Renal cortex interstitium (tissue), 11 donors: ENCODE measurements at regions not wholly inside any gene's neighbourhood (a gene's known extent, or its start where the extent isn't known, plus 50 kb on each side); places are given as distances from the start of the nearest gene placed in this dataset.
"Not testable (repeated sequence)": the region's sequence is repeated elsewhere in the genome, so short reads cannot be mapped to it uniquely, and the experiment has no call there.

Experiments used
- DNase-seq, 11 donors: peaks; one replicate each; pipeline ENCODE4 v3.0.0-alpha.2; 2013; ENCODE audit warnings: low read depth in 9 of 11, low spot score in 4 of 11; ENCODE audit errors: extremely low read depth in 1 of 11

DNA sequence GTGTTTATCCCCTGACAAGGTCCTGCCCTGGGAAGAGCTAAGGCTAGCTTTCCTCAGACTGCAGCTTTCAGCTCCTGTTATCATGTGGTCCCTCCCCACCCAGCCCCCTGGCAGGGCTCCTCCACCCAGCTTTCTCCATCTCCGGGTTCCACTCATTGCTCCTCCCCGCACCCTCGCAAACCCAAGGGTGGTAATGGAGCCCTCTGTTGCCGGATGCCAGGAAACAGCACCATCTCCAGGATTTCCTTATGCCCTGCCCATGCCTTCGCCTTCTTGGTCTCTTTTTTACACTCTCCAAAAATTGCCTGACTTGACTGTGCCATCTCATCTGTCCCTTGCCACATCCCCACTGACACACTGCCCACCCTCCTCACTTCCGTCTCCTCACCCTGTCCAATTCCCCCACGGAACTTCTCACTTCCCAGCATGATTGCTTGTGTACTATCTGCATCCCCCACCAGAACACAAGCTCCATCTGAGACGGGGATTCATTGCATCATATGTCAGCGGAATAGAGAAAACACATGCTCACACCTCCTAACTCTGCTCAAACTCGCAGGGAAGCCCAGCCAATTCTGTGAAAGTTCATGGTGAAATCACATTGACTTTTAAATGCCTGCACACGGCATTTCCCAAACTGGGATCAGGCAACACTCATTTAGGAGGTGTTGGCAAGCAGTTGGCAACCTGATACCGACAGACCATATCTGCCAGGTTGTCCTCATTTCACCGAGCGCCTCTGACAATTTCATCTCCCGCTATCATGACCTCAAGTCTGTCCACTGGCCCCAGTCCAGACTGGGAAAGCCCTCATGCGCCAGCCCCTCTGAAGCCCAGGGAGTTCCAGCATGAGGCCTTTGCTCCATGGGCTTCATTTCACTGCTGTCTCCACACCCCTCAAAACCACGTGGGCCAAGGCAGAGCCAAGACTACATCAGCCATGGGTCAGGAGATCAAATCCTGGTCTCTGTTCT is 201.1 kb downstream of the MATN1 start:
- DNase-seq: no peak

DNA sequence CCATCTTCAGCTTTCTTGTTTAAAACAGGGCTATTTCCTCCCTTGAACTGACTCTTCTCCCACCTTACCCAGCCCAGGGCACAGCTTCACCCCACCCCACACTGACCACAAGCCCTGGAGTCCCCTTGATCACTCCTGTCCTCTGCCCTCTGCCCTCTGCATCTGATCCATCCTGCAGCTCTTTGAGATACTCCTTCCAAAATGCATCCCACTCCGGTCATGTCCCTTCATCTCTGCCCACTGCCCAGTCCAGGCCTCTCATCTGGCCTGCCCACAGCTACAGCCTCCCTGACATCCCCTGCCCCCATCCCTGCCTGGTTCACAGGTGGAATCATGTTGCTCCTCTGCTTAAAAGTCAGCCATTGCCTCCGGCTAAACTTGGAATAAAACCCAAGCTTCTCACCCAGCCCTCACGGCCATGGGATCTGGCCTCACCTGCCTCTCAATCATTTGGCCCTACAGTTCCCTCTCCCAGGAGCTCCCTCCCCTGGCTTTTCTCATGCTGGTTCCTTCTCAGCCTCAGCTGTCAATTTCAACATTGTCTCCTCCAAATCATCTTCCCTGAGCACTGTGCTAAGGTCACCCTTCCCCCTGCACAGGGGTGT is 202.0 kb downstream of the MATN1 start:
- DNase-seq: no peak

DNA sequence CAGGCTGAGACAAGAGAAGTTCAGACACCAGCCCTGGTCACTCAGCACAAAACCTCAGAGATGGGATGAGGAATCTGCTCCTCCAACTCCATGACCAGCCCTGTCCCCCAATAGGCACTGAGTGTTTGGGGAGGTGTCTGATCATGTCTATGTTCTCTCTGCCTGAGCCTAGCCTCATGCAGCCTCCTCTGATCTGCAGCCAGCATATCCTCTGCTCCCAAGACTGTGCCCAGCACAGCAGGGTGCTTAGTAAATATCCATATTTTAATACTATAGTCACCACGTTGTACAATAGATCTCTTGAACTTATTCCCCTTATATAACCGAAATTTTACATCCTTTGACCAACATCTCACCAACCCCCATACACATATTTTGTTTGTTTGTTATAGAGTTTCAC is 202.9 kb downstream of the MATN1 start:
- no peak for DNase-seq

DNA sequence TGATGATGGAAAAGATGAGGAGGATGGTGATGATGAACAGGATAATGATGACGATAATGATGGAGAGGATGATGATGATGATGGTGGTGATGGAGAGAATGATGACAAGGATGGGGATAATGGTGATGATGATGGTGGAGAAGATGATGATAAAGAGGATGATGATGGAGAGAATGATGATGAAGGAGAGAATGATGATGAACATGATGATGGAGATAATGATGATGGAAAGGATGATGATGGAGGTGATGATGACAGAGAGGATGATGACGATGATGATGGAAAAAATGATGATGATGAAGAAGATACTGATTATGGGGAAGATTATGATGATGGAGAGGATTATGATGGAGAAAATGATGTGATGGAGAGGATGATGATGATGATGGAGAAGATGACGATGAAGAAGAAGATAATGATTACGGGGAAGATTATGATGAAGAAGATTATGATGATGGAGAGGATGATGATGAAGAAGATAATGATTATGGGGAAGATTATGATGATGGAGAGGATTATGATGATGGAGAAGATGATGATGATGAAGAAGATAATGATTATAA is 204.1 kb downstream of the MATN1 start:
- DNase-seq: no peak

DNA sequence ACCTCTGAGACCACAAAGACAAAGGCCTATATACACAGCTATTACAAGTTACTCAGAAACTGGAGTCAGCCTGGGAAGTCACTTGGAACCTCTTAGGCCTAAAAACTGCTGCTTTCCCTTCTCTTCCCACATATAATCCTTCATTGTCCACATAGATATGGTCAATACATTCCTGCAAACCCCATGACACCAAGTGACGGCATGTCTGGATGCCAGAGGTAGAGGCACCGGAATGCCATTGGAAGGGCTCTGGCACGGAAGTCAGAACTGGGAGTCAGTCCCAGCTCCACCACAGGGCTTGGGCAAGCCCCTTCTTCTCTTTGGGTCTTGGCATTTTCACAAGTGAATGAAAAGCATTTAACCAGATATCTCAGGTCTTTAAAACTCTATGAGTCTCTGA is 204.7 kb downstream of the MATN1 start:
- DNase-seq: no peak

DNA sequence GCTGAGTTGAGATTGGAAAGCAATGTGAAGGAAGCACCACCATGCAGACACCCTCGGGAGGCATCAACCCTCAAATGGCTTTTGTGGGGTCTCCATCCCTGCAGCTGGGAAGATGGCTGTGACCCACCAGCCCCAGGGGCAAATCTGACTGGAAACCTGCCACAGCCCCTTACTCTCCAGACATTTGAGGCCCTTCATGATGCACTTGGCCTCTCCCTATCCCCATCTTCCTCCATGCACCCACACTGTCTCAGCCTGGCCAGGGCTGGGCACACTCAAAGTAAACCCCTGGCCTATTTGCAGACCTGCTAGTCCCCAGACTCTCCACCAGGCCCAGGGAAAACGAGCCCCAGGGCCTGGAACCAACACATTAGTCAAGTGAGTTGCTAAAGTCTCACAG is 205.2 kb downstream of the MATN1 start:
- DNase-seq: no peak

DNA sequence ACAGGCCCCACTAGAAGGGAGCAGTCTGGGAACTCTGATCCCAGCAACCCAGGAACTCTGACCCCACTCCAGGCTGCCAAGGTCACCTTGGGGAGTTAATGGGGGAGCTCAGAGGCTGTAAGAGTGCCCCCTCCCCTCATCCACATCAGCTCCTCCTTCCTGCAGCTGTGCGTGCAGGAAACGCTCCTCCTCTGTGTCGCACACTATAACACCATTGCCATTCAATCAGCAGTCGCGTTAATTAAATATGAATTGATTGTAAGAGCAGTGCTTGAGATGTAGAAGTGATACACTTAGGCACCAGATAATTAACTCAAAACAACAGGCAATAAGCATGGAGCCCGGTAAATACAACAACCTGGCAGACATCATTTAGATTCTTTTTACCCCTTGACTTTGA is 205.7 kb downstream of the MATN1 start:
- not testable (repeated sequence) for DNase-seq

DNA sequence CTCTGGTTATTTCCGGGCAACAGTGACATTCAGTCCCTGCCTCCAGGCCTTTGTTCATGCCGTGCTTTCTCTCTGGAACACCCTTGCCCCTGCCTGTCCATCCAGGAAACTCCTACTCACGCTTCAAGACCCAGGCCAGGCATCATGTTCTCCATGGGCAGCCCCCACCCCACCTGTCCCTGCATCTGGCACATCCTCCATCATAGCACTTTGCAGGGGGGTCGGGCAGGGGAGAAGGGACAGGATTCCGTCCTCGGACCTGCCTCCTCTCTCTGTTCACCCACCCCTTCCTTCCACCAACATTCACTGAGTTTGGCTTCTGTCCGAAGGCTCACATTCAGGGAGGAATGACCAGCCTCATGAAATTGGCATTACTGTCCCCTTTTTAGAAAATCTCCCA is 206.1 kb downstream of the MATN1 start:
- not testable (repeated sequence) for DNase-seq

DNA sequence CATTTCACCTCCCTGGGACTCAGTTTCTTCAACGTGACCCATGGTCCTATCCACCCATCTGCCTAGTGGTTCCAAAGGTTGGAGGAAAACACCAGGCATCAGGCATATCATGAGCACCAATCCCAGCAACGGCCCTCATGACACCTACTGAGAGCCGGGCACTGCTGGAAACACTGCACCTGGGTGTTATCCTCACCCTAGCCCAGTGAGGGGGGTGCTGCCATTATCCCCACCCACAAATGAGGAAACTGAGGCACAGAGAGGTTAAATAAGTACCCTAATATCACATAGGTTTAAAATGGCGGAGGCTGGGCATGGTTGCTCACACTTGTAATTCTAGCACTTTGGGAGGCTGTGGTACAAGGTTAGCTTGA is 206.9 kb downstream of the MATN1 start:
- DNase-seq: no peak

DNA sequence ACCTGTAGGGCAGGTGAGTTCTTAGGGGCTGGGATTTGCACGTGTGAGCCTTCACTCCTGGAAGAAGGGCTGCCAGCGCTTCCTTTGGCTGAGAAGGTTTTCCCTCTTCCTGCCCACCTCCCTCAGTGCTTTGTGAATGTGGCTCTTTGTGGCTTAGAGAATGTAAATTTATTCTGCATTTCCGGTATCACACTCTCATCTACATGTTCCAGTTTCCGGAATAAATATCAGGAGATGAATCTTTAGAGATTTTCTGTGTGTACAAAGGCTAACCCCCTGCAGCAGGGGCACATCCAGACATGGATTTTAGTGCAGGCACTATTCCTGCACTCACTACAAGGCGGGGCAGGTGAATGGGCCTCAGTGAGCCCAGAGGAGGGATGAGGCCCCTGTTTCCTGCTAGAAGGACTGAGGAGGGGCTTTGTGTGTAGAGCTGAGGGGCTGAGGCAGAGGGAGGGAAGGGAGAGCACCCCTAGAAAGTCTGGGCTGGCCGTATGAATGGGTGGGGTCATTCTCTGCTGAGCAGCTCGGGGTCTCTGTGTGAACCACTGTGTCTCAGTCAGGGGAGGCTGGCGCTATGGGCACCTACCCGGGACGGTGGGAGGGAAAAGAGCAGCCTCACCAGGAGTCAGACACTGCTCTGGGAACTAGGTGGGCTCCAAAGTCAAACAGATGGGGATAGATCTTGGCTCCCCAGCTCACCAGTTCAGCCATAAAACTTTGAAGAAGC is 207.5 kb downstream of the MATN1 start:
- DNase-seq: no peak

DNA sequence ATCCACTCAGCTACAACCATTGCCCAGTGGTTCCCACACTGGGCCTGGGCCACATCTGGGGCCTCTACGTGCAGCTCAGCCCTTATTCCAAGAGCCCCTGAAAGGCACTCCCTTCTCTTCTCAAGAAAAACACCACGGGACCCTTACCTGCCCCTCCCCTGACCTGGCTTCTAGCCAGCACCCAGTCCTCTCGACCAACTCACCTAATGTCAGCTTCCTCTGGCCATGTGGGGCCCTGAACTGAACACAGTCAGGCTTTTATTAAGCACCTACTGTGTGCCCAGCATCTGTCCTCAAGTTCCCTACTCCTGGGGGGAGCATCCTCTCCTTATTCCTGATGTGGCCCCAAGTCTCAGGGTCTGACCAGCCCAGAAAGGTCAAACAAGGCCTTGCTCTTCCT is 208.4 kb downstream of the MATN1 start:
- no peak for DNase-seq

DNA sequence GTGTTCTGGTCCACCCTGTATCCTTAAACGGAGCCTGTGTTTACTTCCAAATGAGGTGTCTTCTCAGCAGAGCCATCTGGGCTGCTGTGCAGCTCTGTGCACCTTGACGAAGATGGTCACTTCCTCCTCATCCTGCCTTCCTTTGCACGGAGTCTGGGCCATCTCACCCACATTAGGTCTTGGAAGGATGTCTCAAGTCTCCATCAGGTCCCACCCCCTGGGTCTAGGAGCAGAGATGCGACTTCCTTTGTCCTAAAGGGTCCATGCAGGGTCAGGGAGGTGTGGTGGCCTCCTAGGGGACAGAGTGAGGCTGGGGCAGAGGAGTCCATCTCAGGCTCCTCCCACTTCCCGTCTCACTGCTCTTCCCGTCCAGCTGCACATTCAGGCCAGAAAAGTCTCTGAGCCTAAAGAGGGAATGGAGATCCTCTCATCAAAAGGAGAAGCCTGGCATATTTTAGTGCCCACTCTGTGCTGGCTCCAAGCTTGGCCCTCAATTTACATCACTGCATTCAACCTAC is 209.2 kb downstream of the MATN1 start:
- DNase-seq: no peak

DNA sequence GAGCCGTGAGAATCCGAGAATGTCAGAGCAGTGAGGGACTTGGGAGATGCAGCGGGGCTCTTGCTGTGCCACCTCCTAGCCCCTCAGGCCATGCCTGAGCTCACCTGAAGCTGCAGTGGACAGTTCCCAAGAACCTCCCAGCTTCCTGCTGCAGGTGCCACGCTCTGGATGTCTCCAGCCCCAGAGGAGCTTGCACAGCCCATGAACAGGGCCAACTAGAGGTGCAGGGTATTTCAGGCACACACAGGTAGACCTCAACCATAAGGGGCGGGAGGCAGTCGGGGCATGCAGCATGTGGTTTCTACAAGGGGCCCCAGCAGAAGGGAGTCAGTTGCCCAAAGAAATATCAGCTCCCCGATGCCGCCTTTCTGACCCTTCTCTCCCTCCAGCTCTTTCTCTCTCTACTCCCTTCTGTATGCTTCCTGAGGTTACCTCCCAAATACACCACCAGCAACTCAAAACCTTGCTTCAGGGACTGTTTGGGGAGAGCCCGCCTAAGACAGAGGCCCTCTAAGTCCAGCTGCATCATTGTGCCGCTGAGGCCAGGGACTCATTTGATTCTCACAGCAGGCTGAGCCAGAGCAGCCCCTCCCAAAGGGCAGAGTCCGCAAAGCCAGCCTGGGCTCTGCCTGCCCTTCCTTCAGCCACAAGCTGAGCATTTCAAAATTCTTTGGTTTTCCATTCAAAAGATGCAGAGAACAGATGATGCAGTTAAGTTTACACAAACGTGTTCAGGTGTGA is 209.8 kb downstream of the MATN1 start:
- no peak for DNase-seq

DNA sequence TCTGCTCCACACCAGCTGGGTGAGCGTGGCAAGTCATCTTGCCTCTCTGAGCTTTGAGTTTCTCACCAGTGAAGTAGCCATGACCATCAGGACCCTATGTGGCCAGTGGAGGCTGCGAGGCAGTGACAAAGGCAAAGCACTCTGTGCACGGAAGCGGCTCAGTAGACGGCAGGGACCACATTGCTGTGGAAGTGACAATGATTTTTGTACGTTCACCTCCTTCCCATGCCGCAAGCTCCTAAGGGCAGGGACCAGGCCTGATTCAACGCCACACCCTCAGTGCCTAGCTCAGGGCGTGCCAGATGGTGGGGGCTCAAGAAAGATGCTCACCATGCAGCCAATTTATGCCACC is 210.5 kb downstream of the MATN1 start:
- no peak for DNase-seq

DNA sequence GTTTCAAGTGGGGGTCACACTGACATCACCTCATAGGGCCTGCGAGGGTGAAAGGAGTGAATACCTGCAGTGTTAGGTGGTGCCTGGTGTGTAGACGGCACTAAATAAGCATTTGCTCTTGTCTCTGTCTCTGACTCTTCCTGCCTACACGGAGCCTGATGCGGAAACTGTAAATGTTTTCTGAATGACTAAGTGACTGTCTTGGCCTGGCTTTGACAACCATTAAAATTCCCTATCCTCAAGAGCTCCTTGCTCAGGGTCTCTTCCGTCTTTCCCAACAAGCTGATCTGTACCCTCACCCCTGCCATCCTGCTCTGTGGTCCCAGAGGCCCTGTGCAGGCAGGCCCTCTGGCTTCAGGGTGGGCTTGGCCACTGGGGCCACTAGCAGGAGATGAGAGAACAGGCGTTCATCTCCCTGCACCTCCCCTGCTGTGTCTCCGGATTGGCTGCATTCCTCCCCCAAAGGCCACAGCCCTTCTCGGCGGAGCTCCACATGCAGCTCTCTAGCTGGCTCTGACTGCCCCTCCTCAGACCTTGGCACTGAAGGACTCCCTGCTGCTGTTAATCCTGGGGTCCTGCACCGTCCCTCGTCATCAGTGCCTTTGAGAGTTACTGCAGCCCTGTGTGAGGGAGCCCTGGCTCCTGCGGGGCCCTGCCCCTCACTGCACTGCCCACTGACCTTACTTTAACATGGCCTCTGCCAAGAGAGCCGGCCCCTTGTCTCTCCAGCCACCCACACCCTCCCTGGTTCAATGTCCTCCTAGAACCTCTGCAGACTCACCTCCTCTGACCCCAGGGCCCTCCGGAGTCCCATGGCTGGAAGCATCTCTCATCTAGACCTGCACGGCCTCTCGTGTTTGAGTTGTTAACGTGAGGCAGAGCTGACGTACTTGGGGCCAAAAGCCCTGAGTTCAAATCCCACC is 211.1 kb downstream of the MATN1 start:
- DNase-seq: no peak

DNA sequence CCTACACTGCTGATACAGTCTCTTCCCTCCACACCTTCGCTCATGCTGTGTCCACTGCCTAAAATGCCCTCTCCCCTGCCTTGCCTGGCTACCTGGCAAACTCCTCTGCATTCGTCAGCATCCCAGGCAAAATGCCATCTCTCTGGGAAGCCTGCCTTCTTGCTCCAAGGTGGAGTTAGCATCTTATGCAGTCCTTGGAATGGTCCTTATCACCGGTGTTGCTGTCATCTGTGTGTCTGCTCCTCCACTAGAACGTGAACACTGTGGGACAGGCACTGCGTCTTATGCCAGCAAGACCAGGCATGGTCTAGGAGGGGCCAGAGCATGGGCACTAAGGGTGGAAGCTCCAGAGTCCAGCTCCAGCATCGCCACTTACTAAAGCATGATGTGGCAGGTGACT is 211.8 kb downstream of the MATN1 start:
- no peak for DNase-seq

DNA sequence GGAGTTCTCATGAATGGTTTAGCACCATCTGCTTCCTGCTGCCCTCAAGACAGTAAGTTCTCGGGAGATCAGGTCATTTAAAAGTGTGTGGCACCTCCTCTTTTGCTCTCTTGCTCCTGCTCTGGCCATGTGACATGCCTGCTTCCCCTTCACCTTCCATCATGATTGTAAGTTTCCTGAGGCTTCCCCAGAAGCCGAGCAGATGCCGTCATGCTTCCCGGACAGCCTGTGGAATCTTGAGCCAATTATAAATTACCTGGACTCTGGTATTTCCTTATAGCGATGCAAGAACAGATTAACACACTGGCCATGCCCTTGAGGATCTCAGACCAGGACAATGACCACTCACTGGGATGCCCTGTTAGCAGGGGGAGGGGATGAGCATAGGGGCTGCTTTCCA is 212.3 kb downstream of the MATN1 start:
- no peak for DNase-seq

DNA sequence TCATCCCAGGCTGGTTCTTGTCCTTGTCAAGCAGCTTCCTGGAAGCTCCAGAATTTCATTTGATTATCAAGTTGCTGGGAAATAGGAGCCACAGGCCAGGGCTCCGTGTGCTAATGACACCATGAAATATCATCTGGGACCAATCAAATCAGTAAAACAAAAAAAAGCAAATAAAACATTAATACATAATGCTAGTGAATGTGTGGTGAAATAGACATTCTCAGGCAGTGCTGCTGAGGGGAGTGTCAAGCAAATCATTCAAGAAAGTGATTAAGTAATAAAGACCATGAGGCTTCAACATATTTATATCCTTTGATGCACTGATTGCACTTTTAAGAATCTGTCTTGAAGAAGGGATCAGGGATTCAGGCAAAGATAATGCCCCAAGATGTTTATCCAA is 213.7 kb downstream of the MATN1 start:
- no peak for DNase-seq
